ENCODE measurements at regions not wholly inside any gene's neighbourhood (a gene's known extent, or its start where the extent isn't known, plus 50 kb on each side); places are given as distances from the start of the nearest gene placed in this dataset.

GRCh38 chr12:58288190-58288589 is 346.8 kb downstream of the ATP23 start:
- Histone ChIP-seq H3K9me3 (no peaks in the 10 kb centered on the region), H3K4me1 (no peaks in the 10 kb centered on the region), H3K27ac (no peak overlapping the region), H3K27me3 (ENCODE audit: insufficient read depth in 3 of 3, low read length in 2 of 3) (no peaks in the 10 kb centered on the region), H3K36me3 (ENCODE audit: insufficient read depth in 1 of 2, low read depth in 1 of 2) (no peaks in the 10 kb centered on the region), H3K4me3 (no peak overlapping the region)
- intact Hi-C loops (cut with DNase I) = no loop called here
- WGBS, 3 donors = 27 to 57% (median 47%) methylated on average over 3 to 6 of the region's 6 CpGs
- TF ChIP-seq, protein P1, sequence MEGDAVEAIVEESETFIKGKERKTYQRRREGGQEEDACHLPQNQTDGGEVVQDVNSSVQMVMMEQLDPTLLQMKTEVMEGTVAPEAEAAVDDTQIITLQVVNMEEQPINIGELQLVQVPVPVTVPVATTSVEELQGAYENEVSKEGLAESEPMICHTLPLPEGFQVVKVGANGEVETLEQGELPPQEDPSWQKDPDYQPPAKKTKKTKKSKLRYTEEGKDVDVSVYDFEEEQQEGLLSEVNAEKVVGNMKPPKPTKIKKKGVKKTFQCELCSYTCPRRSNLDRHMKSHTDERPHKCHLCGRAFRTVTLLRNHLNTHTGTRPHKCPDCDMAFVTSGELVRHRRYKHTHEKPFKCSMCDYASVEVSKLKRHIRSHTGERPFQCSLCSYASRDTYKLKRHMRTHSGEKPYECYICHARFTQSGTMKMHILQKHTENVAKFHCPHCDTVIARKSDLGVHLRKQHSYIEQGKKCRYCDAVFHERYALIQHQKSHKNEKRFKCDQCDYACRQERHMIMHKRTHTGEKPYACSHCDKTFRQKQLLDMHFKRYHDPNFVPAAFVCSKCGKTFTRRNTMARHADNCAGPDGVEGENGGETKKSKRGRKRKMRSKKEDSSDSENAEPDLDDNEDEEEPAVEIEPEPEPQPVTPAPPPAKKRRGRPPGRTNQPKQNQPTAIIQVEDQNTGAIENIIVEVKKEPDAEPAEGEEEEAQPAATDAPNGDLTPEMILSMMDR (IDR thresholded peaks at IDR 0.05) = no peak
- no peak for ATAC-seq
- no peak for DNase-seq

DNA sequence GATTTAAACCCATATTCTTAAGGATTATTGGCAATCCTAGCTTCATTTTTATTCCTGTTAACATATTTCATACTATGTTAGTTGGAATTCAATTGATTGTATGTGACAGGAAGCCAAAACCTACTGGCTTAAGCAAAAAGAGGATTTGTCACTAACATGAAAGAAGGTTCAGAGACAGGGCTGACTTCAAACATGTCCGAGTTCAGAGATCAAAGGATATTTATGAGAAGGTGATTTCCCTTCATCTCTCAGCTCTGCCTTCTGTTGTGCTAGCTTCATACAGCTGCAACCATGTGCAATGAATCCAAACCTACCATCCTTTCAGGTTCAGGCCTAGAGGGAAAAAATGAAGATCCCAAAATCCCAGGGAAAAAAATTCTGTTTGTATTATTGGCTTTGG is 349.7 kb downstream of the ATP23 start:
- intact Hi-C loops (cut with DNase I) = no loop called here
- no peaks in the 10 kb centered on the region for H3K9me3 ChIP-seq
- H3K27ac ChIP-seq = no peak overlapping the region
- 80 to 83% (median 80%) methylated on average over 1 of the region's 1 CpG for WGBS, 3 donors
- H3K4me3 ChIP-seq = no peak overlapping the region
- TF ChIP-seq, protein P1 (IDR thresholded peaks at IDR 0.05) = no peak
- no peak for DNase-seq
- H3K27me3 ChIP-seq (ENCODE audit: insufficient read depth in 3 of 3, low read length in 2 of 3) = no peaks in the 10 kb centered on the region
- no peak for ATAC-seq
- no peaks in the 10 kb centered on the region for H3K36me3 ChIP-seq (ENCODE audit: insufficient read depth in 1 of 2, low read depth in 1 of 2)
- no peaks in the 10 kb centered on the region for H3K4me1 ChIP-seq

GRCh38 chr12:58293308-58293982 is 352.1 kb downstream of the ATP23 start:
- no peak for ATAC-seq
- Histone ChIP-seq H3K9me3 (no peaks in the 10 kb centered on the region), H3K27me3 (ENCODE audit: insufficient read depth in 3 of 3, low read length in 2 of 3) (no peaks in the 10 kb centered on the region), H3K4me1 (peaks cover 1% of the 10 kb centered on the region), H3K36me3 (ENCODE audit: insufficient read depth in 1 of 2, low read depth in 1 of 2) (no peaks in the 10 kb centered on the region), H3K27ac (no peak overlapping the region), H3K4me3 (no peak overlapping the region)
- intact Hi-C loops (cut with DNase I) = no loop called here
- DNase-seq = no peak
- TF ChIP-seq, protein P1 (IDR thresholded peaks at IDR 0.05) = no peak
- WGBS, 3 donors = 93 to 95% (median 95%) methylated on average over 2 of the region's 2 CpGs

- ATAC-seq = no peak
- Histone ChIP-seq H3K27ac (no peak overlapping the region), H3K36me3 (ENCODE audit: insufficient read depth in 1 of 2, low read depth in 1 of 2) (no peaks in the 10 kb centered on the region), H3K4me3 (no peak overlapping the region), H3K4me1 (peaks cover 10% of the 10 kb centered on the region), H3K9me3 (no peaks in the 10 kb centered on the region), H3K27me3 (ENCODE audit: insufficient read depth in 3 of 3, low read length in 2 of 3) (no peaks in the 10 kb centered on the region)
- TF ChIP-seq, protein P1 (IDR thresholded peaks at IDR 0.05) = no peak
- intact Hi-C loops (cut with DNase I) = no loop called here
- no peak for DNase-seq
- WGBS, 3 donors = 66 to 92% (median 72%) methylated on average over 1 of the region's 1 CpG
Observed at GRCh38 chr12:58295268-58295667, 353.9 kb downstream of the ATP23 start.

DNA sequence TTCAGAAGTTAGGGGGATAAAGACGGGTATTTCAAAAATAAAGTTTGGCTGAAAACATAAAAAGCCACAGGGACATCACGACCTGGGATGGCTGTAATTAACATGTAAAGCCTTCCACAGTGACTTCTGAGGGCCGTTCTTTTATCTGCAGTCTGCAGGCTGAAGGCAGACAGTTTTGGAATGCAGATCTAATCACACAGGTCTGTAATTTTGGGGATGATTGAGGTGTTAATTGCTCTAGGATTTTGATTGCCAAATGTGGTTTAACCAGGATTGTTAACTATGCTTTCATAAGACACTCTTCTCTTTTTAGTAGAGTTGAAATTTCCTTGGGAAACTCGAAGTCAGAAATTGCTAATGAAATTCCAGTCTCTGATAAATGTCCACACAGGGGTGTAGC is 355.5 kb downstream of the ATP23 start:
- Histone ChIP-seq H3K27ac (no peak overlapping the region), H3K36me3 (ENCODE audit: insufficient read depth in 1 of 2, low read depth in 1 of 2) (no peaks in the 10 kb centered on the region), H3K9me3 (no peaks in the 10 kb centered on the region), H3K4me1 (peaks cover 10% of the 10 kb centered on the region), H3K27me3 (ENCODE audit: insufficient read depth in 3 of 3, low read length in 2 of 3) (no peaks in the 10 kb centered on the region), H3K4me3 (no peak overlapping the region)
- DNase-seq (no peak), ATAC-seq (no peak)
- WGBS, 3 donors = 66 to 72% (median 69%) methylated on average over 4 of the region's 4 CpGs
- TF ChIP-seq, protein P1 (IDR thresholded peaks at IDR 0.05) = no peak
- intact Hi-C loops (cut with DNase I) = no loop called here
